Kidney glomerular epithelial cell (primary cell): ENCODE measurements at regions not wholly inside any gene's neighbourhood (a gene's known extent, or its start where the extent isn't known, plus 50 kb on each side); places are given as distances from the start of the nearest gene placed in this dataset.
"Not testable (repeated sequence)": the region's sequence is repeated elsewhere in the genome, so short reads cannot be mapped to it uniquely, and the experiment has no call there.

Experiments
- DNase-seq: peaks from one replicate; lab custom pipeline; 2025; lab: John Stamatoyannopoulos, UW

- no peak for DNase-seq
These were observed 774.4 kb upstream of the POM121L12 start for GRCh38 chr7:52261057-52261456.

- no peak for DNase-seq
These were observed 775.3 kb upstream of the POM121L12 start for GRCh38 chr7:52260046-52260665.

DNA sequence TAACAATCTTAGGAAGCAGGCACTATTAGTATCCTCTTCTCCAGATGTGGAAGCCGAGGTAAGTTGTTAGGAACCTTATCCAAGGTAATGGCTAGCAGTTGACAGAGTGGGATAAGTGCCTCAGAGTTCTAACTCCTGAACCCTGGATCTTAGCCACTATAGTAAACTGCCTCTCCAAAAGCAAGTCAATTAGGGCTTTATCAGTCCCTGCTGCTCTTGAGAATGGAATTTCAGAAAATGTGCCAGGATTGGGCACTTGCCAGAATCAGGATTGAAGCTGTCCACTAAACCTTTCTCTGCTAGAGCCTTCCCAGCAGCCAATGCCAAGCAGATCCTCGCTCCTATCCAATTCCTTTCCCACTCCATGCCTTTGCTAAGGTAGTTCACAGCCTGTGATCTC is 777.5 kb upstream of the POM121L12 start:
- no peak for DNase-seq

- DNase-seq = no peak
These were observed 780.9 kb upstream of the POM121L12 start for GRCh38 chr7:52254396-52255010.

DNA sequence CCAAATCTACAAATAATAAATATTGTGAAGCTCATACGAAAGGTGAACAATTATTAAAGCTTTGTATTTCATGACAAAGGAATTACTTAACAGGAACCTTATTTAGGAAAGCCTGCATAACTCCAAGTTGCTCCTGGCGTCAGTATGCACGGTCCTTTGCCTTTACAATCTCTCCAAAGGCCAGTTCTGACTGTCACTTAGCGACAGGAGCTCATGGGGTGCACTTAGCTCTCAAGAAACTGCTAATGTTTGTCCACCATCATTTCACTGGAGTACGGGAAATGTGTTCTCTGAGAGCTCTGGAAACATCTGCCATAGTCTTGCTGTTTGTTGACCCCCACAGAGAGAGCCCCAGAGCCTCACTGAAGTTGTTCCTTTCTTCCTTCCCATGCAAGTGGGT is 781.5 kb upstream of the POM121L12 start:
- no peak for DNase-seq

DNA sequence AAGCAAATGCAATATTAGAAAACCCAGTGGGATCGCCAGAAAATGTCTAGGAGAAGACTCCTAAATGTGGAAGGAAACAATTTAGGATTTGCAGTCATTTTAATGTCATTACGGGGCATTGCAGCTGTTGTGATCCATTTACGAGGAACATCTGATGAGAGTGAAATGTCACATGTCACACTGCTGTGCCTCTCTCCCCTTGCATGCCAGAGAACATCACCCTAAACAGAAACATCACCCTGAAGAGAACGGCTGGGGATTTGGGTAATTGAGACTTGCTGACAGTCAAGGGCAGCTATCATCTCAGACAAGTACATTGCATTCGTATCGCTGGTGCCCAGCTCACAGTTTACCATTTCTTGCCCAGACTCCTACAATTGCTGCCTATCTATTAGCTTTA is 785.7 kb upstream of the POM121L12 start:
- DNase-seq = no peak

- DNase-seq = no peak
These were observed 787.9 kb upstream of the POM121L12 start for GRCh38 chr7:52247518-52247917.

- DNase-seq = no peak
These were observed 791.7 kb upstream of the POM121L12 start for GRCh38 chr7:52243685-52244084.

GRCh38 chr7:52233248-52233647 is 802.2 kb upstream of the POM121L12 start:
- no peak for DNase-seq

- no peak for DNase-seq
These were observed 823.5 kb upstream of the POM121L12 start for GRCh38 chr7:52211930-52212329.

GRCh38 chr7:52209614-52210013 is 825.8 kb upstream of the POM121L12 start:
- DNase-seq = no peak

DNA sequence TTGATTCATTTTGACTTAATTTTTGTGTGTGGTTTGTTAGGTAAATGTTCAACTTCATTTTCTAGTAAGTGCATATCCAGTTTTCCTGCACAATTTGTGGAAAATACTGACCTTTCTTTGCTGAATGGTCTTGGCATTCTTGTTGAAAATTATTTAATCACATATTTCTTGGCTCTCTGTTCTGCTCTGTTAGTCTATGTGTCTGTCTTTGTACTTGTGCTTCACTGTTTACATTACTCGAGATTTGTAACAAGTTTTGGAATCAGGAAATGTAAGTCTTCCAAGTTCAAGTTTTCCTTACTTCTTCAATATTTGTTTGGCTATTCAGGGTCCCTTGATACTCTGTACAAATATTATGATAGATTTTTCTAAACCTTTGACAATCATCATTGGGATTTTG is 838.2 kb upstream of the POM121L12 start:
- no peak for DNase-seq

- no peak for DNase-seq
These were observed 839.8 kb upstream of the POM121L12 start for GRCh38 chr7:52195664-52196063.

- DNase-seq = no peak
These were observed 846.2 kb upstream of the POM121L12 start for GRCh38 chr7:52189153-52189778.

- DNase-seq = no peak
These were observed 851.3 kb upstream of the POM121L12 start for GRCh38 chr7:52184006-52184703.

- DNase-seq = no peak
These were observed 855.5 kb upstream of the POM121L12 start for GRCh38 chr7:52179934-52180333.

DNA sequence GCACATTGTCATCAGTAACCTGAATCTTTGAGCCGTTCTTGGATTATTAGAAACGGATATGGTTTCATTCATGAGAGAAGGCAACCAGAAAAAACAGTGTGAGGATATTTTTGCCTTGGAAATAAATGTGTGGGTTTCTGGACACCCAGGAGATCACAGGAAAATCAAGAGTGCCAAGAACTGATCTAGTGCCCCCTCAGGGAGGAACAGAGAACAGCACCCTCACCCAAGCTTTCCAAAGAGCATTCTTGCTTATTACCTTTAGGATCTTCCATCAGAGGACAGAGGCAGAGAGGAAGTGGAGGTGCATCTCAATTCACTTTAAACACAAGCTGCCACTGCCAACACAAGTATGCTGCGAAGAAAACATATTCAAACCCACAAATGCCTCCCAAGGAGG is 851.5 kb upstream of the COBL start:
- DNase-seq = no peak

DNA sequence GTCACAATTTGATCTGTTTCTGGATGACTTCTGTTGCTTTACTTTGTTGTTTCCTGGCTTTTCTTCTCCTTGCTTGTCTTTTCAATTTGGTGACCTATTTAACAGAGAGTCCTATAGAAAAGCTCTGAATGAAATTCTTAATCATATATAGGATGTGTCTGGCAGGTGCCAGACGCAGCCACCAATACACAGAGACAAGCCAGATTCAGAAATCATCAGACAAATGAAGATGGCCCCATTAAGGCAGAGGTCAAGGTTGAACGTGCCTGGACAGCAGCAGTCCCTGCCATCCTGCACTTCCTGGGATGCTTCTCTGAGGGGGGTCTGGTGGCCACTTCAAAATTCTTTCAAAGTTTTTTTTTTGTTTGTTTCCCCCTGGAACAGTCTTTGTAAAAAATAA is 846.7 kb upstream of the COBL start:
- no peak for DNase-seq

- no peak for DNase-seq
These were observed 844.9 kb upstream of the COBL start for GRCh38 chr7:52161483-52161882.

DNA sequence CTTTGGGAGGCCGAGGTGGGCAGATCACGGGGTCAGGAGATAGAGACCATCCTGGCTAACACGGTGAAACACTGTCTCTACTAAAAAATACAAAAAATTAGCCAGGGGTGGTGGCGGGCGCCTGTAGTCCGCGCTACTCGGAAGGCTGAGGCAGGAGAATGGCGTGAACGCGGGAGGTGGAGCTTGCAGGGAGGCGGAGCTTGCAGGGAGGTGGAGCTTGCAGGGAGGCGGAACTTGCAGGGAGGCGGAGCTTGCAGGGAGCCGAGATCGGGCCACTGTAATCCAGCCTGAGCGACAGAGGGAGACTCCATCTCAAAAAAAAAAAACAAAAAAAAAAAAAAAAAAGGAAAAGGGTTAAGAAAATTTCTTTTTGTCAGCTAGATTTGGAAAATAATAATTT is 842.8 kb upstream of the COBL start:
- not testable (repeated sequence) for DNase-seq

GRCh38 chr7:52154382-52154781 is 837.8 kb upstream of the COBL start:
- no peak for DNase-seq

DNA sequence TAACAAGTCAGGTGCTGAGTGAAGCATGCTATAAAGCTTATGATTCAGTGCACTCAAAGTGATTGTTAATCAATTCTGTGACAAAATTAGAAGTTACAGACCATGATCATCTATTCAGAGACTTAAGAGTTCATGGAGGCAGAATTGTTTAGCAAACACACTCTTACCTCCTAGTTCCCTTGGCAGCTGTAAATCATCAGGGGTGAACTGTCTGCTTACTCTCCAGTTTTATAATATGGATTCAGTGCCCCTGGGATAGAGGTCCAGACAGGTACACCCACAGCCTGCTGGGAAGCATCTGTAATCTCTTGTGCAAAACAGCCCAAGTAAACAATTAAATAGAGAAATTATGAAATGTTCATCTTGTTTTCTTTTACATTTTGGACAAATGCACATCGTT is 835.0 kb upstream of the COBL start:
- no peak for DNase-seq

DNA sequence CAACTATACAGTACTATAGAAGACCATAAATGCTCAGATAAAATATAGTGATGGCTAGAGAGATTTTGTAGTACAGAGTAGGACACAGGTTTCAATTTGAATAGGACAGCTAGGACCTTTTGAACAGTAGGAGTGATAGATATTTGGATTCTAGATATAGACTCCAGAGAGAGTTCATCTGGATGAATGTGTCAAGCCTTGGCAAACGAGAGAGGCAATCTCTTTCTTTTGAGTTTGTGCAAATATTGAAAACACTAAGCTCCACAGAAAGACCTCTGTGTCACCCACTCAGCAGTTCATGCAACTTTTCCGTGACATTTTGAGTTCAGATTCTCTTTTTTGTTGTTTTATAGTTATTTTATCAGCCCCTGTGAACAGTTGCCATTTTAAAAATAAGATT is 834.3 kb upstream of the COBL start:
- no peak for DNase-seq
